A673 (cell line): ENCODE measurements at regions not wholly inside any gene's neighbourhood (a gene's known extent, or its start where the extent isn't known, plus 50 kb on each side); places are given as distances from the start of the nearest gene placed in this dataset.

Experiments used
- EZH2 ChIP-seq: fragments of 200-600 bp; sonication (generic); IDR thresholded peaks from 2 replicates; pipeline ENCODE4 v1.6.1; 2017; ENCODE audit warnings: borderline replicate concordance, low read depth, mild to moderate bottlenecking, mixed read lengths, antibody characterized with exemption, low read length; ENCODE audit not compliant: poor library complexity, severe bottlenecking
- TF ChIP-seq, protein P1 (sequence below): fragments of 300-800, 200-600 bp; sonication (generic); conservative IDR thresholded peaks from 2 replicates; pipeline ENCODE4 v1.5.1; 2017; ENCODE audit warnings: low read depth, mild to moderate bottlenecking, antibody characterized with exemption, low read length, moderate library complexity, mixed read lengths

DNA sequence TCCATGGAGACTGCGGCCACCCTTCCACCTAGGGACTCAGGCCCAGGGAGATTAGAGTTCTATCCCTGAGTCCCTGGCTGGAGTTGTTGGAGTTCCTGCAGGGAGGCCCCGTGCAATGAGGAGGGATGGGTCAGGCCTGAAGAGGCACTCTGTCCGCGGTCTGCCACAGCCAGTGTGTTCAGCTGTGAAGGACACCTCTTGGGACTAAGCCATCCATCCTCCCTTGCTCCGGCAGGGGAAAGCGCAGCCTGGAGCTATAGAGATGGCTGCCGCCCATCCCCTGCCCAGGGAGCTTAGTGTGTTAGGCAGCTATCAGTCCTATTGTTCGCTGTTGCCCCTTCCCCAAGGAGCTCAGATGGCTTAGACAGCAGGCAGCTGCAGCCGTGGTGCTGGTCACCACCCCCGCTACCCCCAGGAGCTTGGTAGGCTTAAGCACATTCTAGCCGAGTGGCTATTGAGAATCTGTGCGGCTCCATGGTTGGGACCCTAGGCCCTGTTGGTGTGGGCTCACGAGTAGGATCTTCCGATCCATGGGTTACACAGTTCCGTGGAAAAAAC is 141.3 kb downstream of the CYB561 start:
- TF ChIP-seq, protein P1, sequence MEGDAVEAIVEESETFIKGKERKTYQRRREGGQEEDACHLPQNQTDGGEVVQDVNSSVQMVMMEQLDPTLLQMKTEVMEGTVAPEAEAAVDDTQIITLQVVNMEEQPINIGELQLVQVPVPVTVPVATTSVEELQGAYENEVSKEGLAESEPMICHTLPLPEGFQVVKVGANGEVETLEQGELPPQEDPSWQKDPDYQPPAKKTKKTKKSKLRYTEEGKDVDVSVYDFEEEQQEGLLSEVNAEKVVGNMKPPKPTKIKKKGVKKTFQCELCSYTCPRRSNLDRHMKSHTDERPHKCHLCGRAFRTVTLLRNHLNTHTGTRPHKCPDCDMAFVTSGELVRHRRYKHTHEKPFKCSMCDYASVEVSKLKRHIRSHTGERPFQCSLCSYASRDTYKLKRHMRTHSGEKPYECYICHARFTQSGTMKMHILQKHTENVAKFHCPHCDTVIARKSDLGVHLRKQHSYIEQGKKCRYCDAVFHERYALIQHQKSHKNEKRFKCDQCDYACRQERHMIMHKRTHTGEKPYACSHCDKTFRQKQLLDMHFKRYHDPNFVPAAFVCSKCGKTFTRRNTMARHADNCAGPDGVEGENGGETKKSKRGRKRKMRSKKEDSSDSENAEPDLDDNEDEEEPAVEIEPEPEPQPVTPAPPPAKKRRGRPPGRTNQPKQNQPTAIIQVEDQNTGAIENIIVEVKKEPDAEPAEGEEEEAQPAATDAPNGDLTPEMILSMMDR = no peak
- no peak for TF ChIP-seq EZH2
